Type B pancreatic cell (in vitro differentiated cells): ENCODE measurements at regions not wholly inside any gene's neighbourhood (a gene's known extent, or its start where the extent isn't known, plus 50 kb on each side); places are given as distances from the start of the nearest gene placed in this dataset.

Source experiments
- DNase-seq: peaks from one replicate; pipeline ENCODE4 v3.0.0; 2021; ENCODE audit warnings: mixed read lengths; ENCODE audit not compliant: unreplicated experiment; ENCODE audit errors: extremely low spot score
- H3K27ac Mint-ChIP-seq: 2 replicates; pipeline ENCODE4 v1.8.0; 2021; ENCODE audit warnings: mild to moderate bottlenecking, mixed read lengths
- H3K27me3 Mint-ChIP-seq: 2 replicates; pipeline ENCODE4 v1.8.0; 2021; ENCODE audit warnings: mixed read lengths
- H3K36me3 Mint-ChIP-seq: 2 replicates; pipeline ENCODE4 v1.8.0; 2021; ENCODE audit warnings: mixed read lengths
- H3K4me1 Mint-ChIP-seq: one replicate; pipeline ENCODE4 v1.8.0; 2021; ENCODE audit warnings: mixed read lengths; ENCODE audit not compliant: unreplicated experiment
- H3K4me3 Mint-ChIP-seq: 2 replicates; pipeline ENCODE4 v1.8.0; 2021; ENCODE audit warnings: mild to moderate bottlenecking, mixed read lengths
- H3K9me3 Mint-ChIP-seq: 2 replicates; pipeline ENCODE4 v1.8.0; 2021; ENCODE audit warnings: mixed read lengths
- TF ChIP-seq, protein P1 (sequence below): fragments of 200-600 bp; sonication (generic); conservative IDR thresholded peaks from 2 replicates; pipeline ENCODE4 v1.5.0; 2021; ENCODE audit warnings: antibody characterized with exemption, mild to moderate bottlenecking

DNA sequence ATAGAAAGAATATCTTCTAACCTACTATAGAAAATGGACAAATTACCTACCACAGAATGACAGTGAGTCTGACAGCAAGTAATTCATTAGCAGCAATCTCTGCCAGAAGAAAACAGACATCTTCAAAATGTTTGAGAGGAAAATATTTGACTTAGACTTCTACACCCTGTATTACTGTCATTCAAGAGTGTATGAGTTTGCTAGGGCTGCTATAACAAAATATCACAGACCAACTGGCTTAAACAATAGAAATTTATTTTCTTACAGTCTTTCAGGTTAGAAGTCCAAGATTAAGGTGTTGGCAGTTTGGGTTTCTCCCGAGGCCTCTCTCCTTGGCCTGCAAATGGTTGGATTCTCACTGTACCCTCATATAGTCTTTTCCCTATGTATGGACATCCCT is 52.9 kb upstream of the FGGY start:
- no peak overlapping the region for H3K27ac Mint-ChIP-seq
- TF ChIP-seq, protein P1, sequence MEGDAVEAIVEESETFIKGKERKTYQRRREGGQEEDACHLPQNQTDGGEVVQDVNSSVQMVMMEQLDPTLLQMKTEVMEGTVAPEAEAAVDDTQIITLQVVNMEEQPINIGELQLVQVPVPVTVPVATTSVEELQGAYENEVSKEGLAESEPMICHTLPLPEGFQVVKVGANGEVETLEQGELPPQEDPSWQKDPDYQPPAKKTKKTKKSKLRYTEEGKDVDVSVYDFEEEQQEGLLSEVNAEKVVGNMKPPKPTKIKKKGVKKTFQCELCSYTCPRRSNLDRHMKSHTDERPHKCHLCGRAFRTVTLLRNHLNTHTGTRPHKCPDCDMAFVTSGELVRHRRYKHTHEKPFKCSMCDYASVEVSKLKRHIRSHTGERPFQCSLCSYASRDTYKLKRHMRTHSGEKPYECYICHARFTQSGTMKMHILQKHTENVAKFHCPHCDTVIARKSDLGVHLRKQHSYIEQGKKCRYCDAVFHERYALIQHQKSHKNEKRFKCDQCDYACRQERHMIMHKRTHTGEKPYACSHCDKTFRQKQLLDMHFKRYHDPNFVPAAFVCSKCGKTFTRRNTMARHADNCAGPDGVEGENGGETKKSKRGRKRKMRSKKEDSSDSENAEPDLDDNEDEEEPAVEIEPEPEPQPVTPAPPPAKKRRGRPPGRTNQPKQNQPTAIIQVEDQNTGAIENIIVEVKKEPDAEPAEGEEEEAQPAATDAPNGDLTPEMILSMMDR: no peak
- no peaks in the 10 kb centered on the region for H3K27me3 Mint-ChIP-seq
- H3K4me1 Mint-ChIP-seq: no peaks in the 10 kb centered on the region
- H3K36me3 Mint-ChIP-seq: no peaks in the 10 kb centered on the region
- H3K4me3 Mint-ChIP-seq: no peak overlapping the region
- no peaks in the 10 kb centered on the region for H3K9me3 Mint-ChIP-seq
- DNase-seq: no peak

DNA sequence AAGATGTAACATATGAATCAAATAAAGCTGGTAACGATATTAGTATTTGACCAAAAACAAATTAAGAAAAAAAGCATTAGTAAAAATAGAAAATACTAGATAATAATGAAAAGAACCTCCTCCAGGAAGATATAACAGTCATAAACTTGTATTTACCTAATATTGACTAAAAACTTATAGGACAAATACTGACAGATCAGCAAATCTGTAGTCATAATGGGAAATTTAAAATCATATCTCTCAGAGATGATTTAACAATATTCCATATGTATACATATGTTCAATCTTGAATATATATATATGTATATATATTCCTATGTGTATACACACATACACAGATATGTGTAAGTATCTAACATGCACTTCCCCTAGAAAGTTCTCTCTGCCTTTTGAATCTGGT is 52.0 kb upstream of the FGGY start:
- DNase-seq: no peak
- H3K9me3 Mint-ChIP-seq: no peaks in the 10 kb centered on the region
- no peak overlapping the region for H3K4me3 Mint-ChIP-seq
- H3K36me3 Mint-ChIP-seq: no peaks in the 10 kb centered on the region
- TF ChIP-seq, protein P1: no peak
- no peaks in the 10 kb centered on the region for H3K27me3 Mint-ChIP-seq
- no peak overlapping the region for H3K27ac Mint-ChIP-seq
- H3K4me1 Mint-ChIP-seq: peaks cover 3% of the 10 kb centered on the region
